ENCODE measurements at regions not wholly inside any gene's neighbourhood (a gene's known extent, or its start where the extent isn't known, plus 50 kb on each side); places are given as distances from the start of the nearest gene placed in this dataset.

GRCh38 chr9:135418161-135418560 is 61.4 kb upstream of the PPP1R26 start:
- TF ChIP-seq POLR2A (IDR thresholded peaks at IDR 0.05; ENCODE audit: low read depth, low read length) (no peak), POLR2AphosphoS5 (IDR thresholded peaks at IDR 0.05; ENCODE audit: low read depth, low read length) (no peak), POU2F2 (IDR thresholded peaks at IDR 0.05; ENCODE audit: low read depth, low read length) (no peak)
